HG03442 (cell line): ENCODE measurements at regions not wholly inside any gene's neighbourhood (a gene's known extent, or its start where the extent isn't known, plus 50 kb on each side); places are given as distances from the start of the nearest gene placed in this dataset.

Experiments used
- ATAC-seq: cut with Tn5 transposase; IDR thresholded peaks from one replicate; pipeline ENCODE4 v1.9.1; 2021; ENCODE audit warnings: mild to moderate bottlenecking, moderate library complexity; ENCODE audit not compliant: unreplicated experiment

- ATAC-seq: no peak
Observed at GRCh38 chr3:117282566-117282965, 573.0 kb downstream of the TUSC7 start.

DNA sequence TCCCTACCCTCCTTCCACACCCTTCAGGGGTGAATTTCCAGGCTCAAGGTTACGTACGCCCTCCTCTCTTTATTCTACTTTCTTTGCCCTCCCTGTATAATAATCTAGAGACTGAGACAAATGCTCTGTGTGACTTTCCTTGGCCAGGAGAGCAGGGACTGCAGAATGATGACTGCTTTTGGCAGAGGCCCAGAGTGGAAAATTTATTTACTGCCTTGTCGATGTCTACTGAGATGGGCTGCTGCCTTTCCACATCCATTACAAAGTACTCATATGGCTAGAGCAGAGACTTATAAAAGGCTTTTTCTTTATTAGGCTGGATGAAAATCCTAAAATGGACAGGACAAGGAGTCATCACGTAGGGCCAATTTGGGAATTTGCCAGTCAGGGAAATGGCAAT, 576.2 kb downstream of the TUSC7 start:
- no peak for ATAC-seq

DNA sequence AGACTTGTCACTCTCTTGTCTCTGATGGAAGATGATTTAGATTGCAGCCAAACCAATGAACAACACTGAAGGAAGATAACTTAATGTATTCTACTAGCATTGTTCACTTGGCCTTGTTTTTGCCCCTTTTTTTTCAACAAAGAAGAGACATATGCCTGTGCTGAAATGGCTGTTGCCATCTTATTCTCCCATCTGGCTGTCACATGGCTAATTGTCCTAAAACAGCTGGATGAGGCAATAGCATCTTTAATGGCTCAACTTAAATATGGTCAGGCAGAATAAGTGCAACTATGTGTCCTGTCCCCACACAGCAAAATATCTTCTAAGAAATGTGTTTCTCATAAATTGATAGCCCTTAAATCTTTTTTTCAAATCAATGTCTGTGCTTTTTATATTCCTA, 576.9 kb downstream of the TUSC7 start:
- ATAC-seq: no peak

- ATAC-seq: no peak
Observed at GRCh38 chr3:117287602-117288001, 578.0 kb downstream of the TUSC7 start.

GRCh38 chr3:117291476-117291875, 581.9 kb downstream of the TUSC7 start:
- ATAC-seq: no peak

- ATAC-seq: no peak
Observed at GRCh38 chr3:117297065-117297464, 587.5 kb downstream of the TUSC7 start.

DNA sequence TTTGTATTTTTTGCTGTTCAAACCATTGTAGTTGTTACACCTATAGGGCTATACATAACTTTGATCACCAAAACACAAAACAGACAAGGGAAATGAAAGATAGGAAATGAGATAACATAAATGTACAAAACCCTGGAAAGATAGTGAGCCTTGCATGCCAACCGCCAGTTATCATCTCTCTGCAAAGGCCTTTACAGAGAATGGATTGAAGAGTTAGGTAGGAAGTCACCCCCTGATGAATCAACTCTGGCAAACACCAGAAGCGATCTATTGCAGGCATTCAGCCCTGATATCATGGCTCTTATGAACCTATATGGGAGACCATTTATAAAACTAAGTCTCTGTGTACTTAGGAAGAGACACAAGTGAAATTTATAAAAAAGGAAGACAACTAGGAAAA, 588.0 kb downstream of the TUSC7 start:
- no peak for ATAC-seq

DNA sequence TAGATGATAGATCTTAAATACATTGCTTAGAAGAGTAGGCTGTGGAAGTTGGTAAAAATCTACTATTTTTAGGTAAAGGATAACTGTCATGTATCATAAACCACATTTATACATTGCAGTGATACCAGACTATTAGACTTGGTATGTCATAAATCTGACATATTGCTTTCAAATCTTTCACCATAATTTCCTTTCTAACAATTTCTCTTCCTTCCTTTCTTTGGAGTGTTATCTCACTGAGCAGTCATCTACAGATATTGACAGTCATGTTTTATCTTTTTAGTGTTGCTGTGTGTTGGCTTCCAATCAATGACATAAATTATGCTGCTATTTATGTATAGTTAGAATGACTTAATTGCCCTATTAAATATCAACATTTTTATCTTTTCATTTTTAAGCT, 588.7 kb downstream of the TUSC7 start:
- ATAC-seq: no peak

DNA sequence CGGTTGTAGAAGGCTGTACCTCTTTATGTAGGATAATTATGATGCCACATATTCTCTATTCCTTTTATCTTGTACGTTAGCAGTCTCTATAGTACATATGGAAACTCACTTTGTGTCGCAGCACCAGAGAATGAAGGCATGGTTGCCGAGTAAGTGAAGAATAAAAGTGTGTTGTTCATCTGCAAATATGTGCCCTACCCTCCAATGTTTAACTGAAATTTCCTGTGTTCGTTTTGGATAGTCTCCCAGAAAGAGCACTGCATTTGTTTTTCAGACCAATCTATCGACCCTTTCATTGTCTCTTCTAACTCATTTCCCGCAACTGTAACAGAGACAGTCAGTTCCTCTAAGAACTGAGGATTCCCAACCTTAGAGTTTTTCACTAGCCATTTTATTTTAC, 592.8 kb downstream of the TUSC7 start:
- no peak for ATAC-seq

GRCh38 chr3:117303443-117303842, 593.9 kb downstream of the TUSC7 start:
- no peak for ATAC-seq

GRCh38 chr3:117304681-117305080, 595.1 kb downstream of the TUSC7 start:
- peak; percentile 34 for ATAC-seq

DNA sequence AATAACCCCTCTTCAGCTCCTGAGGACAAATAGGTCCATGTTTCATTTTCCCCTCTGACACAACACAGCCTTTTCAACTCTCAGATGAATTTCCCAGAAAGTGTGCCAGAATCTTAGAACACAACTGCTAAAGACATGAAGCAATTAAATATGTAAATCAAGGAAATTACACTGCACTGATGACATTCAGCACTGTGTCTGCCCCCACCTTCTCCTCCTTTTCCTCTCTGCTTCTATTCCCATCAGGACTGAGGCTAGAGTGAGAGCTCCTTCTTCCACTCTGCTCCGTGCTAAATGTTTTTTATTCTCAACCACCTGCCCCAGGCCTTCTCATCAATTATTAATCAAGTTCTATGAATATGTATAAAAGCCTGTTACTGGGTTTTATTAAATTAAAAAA, 596.1 kb downstream of the TUSC7 start:
- ATAC-seq: no peak

GRCh38 chr3:117306299-117306698, 596.7 kb downstream of the TUSC7 start:
- peak; percentile 46 for ATAC-seq

GRCh38 chr3:117308353-117308752, 598.8 kb downstream of the TUSC7 start:
- no peak for ATAC-seq

- ATAC-seq: no peak
Observed at GRCh38 chr3:117308756-117309155, 599.2 kb downstream of the TUSC7 start.

- no peak for ATAC-seq
Observed at GRCh38 chr3:117310536-117310935, 601.0 kb downstream of the TUSC7 start.

DNA sequence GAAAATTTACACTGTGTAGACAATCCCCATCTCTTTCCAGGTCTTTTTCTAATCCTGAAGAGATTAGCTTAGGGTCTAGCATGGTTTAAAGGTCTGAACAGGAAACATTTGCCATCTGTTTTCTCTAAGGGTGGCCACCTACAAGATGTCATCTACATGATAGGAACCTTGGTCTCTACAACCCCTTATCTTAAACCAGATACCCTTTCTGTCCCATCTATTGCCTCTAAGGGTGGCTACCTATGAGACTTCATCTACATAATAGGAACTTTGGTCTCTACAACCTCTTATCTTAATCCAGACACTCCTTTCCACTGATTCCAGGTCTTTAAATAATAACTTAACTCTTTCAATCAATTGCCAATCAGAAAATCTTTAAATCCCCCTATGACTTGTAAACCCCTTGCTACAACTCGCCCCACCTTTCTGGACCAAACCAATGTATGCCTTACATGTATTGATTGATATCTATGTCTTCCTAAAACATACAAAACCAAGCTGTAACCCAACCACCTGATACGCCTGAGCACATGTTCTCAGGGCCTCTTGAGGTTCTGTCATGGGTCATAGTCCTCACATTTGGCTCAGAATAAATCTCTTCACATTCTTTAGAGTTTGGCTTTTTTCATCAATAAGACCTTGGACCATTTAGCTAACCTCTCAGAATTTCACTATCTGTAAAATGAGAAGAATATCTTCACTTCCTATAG, 605.0 kb downstream of the TUSC7 start:
- ATAC-seq: no peak

DNA sequence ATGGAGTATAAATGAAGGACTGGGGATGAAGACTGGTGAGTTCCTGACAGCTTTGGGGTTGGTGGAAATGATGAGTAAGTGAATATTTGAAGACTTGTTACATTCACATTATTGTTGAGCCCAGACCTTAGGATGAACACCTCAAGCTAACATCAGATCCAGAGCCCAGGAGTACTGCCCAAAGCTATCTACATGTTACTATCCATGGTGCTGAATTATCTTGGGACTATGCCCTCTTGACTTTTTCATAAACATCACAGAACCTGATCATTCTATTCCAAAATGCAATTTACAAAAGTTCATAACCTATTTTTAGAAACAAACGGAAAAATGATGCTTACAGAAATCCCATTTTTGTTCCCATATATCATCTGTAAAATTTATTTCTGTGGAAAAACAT, 613.3 kb downstream of the TUSC7 start:
- no peak for ATAC-seq

DNA sequence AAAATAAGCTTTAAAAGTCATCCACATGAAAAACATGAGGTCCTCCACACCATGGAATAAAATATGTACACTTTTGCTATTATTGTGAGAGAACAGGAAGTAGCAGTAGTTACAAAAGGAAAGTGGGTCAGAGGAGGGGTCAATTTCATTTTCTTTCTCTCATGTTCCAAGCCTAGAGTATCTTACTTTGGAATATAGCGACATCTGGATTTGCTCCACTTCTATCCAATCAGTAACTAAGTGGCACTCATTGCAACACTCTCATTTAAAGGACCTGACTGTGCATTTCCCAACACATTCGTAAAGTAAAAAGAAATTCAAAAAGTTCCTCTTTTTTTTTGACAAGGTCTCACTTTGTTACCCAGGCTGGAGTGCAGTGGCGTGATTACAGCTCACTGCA, 637.3 kb downstream of the TUSC7 start:
- no peak for ATAC-seq

GRCh38 chr3:117348884-117349283, 639.3 kb downstream of the TUSC7 start:
- no peak for ATAC-seq

DNA sequence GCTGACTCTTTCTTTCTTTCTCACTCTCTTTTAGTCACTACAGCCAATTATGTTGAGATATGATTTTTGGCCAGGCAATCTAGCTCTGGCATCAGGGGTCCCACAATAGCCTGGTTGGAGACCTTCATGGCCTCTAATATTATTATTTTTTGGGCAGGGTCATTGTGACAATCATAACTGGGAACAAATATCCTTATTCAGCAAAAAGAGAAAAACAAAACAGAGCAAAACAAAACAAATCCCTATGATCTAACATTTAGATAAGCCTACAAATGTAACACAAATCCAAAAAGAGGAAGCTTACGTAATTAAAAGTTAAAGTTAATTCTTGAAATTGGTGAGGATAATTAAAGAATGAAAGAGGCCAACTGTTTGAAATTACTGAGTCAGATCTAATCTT, 640.0 kb downstream of the TUSC7 start:
- no peak for ATAC-seq

DNA sequence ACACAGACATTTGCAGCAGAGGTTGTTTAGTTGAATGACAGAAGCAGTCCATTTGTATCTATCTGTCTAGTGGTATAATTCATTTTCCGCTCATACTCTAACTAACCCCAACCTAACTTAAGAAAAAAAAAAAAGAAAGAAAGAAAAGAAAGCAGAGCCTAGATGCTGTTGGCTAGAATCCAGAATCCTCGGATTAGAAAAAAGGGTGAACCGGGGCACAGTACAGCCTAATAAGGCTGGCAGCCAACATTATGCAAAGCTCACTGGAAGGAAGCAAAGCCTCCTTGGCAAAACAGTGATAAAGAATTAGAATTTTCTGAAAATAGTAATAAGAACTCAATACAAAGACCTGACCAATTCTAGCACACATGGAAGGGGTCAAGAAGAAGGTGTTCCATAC, 640.8 kb downstream of the TUSC7 start:
- ATAC-seq: no peak

DNA sequence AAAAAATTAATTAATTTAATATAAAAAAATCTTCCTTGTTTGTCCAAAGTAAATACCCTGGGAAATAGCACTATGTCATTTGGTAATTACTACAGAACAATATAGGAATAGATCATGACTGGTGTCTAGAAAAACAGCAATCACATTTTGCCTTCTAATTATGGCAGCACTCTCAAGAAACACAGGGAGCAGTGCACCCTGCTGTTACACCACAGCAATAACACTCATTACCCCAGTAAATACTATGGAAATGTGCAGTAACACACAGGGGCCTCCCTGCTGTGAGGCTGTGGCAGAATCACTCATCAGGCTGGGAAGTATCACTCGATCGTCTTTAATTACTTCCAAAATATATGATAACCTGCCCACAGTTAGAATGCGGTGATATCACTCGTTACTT, 646.0 kb downstream of the TUSC7 start:
- ATAC-seq: peak; percentile 74
